Cortex of kidney (tissue), 1 donor: ENCODE measurements at regions not wholly inside any gene's neighbourhood (a gene's known extent, or its start where the extent isn't known, plus 50 kb on each side); places are given as distances from the start of the nearest gene placed in this dataset.
A peak's percentile ranks its signal among the peaks of the same experiment; 100 is the strongest.

Experiments
- DNase-seq: peaks from one replicate; lab custom pipeline; 2025; lab: John Stamatoyannopoulos, UW

GRCh38 chr5:117504305-117504704 is 929.7 kb upstream of the SEMA6A start:
- DNase-seq: no peak

DNA sequence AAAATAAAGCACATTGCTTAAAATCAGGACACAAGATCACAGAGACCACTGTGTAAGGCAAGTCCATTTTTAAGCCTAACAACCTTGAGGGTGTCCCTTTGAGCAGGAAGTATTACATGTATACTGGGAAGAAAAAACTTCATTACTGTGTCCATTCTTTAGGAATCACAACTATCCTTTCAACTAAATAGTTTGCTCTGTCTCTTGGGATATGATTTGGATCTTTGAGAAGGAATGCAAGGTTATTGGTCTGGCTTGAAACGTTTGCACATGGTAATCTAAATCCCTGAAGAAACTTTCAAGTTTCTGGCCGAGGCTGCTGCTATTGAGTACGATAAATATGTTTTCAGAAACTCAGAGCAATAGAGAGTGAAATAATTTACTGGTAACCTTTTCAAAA is 923.0 kb upstream of the SEMA6A start:
- no peak for DNase-seq

- DNase-seq: no peak
Observed at GRCh38 chr5:117496801-117497200, 922.2 kb upstream of the SEMA6A start.

DNA sequence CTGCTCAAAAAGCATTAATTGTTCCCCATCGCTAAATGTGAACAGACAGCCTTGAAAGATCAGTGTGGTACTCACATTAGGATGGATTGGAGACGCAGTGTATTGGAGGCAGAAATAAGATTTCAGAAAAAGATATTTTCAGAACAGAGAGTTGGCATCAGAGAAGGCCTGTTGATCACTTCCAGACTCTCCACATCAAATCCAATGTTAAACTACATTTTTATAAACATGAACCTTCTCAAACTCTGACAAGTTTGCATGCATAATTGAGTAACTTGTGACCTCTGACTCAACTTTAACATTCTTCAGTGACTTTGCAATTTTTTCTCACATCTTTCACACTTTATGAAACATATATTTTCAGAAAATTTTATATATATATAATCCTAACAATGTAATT is 919.6 kb upstream of the SEMA6A start:
- DNase-seq: no peak

GRCh38 chr5:117488976-117489500 is 914.4 kb upstream of the SEMA6A start:
- DNase-seq: no peak

GRCh38 chr5:117487556-117487955 is 912.9 kb upstream of the SEMA6A start:
- DNase-seq: no peak

DNA sequence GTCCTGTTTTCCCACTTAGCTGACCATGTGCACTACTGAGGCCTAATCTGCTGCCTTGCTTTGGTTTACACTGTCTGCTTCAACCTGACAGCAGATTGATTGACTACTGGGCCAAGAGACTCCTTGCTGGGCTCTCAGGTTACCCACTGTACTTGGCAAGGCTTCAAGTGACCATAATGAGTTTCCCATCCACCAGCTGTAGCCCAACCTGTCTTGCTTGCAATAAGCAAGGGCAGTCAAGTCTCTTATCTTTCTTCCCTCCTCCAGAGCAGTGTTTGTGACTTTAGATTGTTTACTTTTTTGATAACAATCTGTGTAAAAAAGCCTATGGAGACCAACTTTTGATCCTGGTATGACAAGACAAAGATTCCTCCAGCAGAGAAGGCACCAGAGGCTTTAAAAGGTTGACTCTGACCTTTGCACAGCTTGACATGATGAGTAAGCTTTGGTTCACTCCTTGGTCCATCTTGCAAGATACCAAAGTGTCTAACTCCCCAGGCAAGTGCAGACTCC is 912.3 kb upstream of the SEMA6A start:
- DNase-seq: no peak

DNA sequence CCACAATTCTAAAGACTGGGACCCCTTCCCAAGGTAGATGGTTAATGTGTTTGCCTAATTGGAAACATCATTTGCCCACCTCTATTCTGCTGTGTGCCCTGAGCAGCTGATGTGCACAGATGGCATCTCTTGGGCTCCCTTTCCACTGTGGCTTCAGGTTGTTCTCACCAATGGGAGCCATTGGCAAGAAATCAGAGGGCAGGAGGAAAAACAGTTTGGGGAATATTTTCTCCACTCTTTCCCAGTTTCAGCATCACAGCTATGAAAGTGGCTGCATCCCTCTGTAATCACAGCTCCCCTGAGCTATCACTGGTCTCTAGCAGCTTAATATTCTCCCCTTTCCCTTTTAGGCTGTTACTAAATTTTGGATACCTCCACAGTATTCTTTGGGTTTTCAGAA is 911.6 kb upstream of the SEMA6A start:
- DNase-seq: no peak

- DNase-seq: no peak
Observed at GRCh38 chr5:117475919-117476318, 901.3 kb upstream of the SEMA6A start.

- no peak for DNase-seq
Observed at GRCh38 chr5:117473165-117473564, 898.5 kb upstream of the SEMA6A start.

DNA sequence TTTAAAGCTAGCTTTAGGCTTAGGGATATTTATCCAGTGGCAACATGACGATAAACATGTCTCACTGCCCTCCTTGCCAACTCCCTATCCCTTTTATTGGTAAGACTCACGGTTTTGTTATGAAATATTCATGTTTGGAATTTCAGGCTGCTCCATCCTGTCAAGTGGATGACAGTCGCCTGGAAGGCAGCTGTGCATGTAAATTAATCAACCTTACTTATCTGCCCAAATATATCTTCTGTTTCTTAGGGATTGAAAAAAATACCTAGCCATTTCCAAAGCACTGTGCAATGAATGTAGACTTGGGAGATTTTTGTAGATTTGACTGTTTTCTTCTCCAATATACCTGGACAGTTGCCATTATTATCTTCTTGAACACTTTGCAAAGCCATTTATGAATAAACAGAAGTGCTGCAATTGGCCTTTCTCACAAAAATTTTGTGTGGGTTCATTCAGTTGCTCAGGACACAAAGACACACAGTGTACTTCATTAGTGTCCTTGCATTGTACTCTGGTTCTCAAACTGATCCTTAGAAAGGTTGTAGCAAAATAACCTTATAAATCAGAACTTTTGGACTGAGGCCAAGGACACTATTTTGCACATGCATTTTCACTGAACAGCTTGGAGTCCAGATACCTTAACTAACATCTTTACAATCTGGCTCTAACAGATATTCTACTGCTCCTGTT is 889.4 kb upstream of the SEMA6A start:
- DNase-seq: no peak

DNA sequence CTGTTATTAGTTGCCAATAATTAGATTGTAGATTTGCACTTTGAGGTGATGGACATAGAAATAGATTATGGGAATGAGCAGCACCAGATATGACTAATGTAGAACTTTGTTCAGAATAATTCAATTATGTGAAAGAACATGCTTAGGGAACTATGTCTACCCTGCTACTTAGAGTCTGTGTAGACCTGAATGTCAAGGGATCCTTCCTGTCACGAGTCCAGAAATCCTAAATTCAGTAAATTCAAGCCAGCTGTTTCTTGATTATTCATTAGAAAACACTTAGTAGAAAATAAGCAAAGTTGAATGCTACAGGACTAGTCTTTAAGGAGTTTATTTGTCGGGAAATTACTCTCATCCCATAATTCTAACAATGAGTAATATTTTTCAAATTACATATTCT is 887.3 kb upstream of the SEMA6A start:
- no peak for DNase-seq

DNA sequence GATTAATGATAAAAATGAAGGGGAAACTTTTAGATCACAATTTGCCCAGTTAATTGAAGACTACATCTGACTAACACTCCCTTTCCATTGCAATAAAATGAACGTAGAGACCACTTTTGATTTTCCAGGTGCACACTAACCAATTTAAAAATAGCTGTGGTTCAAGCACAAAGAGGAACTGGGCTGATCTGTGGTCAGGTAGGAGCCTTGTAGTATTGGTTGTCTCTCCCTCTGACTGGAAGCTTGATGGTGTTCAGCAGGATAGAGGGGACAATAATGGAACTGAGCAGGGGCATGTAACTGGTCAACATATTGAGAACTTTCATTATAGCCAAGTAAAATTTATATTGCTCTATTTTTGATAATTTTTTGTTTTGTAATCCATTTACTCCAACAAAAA is 886.8 kb upstream of the SEMA6A start:
- no peak for DNase-seq

- no peak for DNase-seq
Observed at GRCh38 chr5:117457656-117458055, 883.0 kb upstream of the SEMA6A start.

- no peak for DNase-seq
Observed at GRCh38 chr5:117456866-117457470, 882.3 kb upstream of the SEMA6A start.

GRCh38 chr5:117455236-117456233 is 880.9 kb upstream of the SEMA6A start:
- DNase-seq: no peak

DNA sequence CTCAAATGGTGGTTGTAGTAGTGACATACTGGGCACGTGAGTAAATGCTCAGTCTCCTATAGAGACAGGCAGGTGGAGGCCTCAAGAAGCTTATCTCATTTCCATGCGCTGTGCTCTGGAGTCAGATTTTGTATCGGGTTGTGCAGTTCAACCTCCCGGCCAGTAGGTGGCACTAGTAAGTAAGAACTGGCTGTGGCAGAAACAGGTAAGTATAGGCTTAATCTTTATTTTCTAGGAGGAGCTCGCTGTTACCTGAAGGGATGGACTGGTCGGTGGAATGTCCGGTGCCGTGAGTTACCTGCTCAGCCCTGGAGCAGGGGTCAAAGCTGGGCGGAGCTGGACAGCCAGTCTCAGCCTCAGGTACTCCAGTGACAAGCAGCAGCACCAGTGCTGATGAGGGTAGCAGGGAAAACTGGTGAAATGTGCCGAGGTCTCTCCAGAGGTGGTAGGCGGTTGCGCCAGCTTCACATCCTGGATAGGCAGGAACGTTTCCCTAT is 880.1 kb upstream of the SEMA6A start:
- DNase-seq: peak; percentile 8

GRCh38 chr5:117436846-117437245 is 862.2 kb upstream of the SEMA6A start:
- DNase-seq: no peak

DNA sequence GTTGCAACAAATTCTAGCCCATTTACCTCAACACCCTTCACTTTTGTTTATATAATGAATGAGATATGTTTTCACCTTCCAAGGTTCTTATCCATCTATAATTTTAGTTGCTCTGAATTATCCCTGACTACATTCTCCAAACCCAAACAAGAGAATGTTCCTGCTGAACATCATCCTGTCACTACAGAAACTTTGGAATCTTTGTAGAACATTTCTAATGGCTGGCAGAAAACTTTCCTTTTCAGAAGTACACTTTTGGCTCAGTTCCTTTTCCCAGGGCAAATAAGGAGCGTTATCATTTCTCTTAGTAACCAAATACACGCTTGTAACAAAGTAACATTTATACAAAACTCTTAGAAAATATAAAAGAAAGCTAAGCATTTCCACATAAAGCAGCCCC is 860.6 kb upstream of the SEMA6A start:
- DNase-seq: no peak

GRCh38 chr5:117434254-117434653 is 859.6 kb upstream of the SEMA6A start:
- DNase-seq: no peak

GRCh38 chr5:117433818-117434217 is 859.2 kb upstream of the SEMA6A start:
- DNase-seq: no peak

GRCh38 chr5:117431091-117431490 is 856.5 kb upstream of the SEMA6A start:
- no peak for DNase-seq
